B cell (primary cell): ENCODE measurements at regions not wholly inside any gene's neighbourhood (a gene's known extent, or its start where the extent isn't known, plus 50 kb on each side); places are given as distances from the start of the nearest gene placed in this dataset.
A peak's percentile ranks its signal among the peaks of the same experiment; 100 is the strongest.

Source experiments
- ATAC-seq: fragments of 200-7000 bp; cut with Tn5 transposase; one replicate; pipeline ENCODE4 v1.10.0; 2021; ENCODE audit warnings: low read depth, mild to moderate bottlenecking, moderate number of reproducible peaks, moderate library complexity
- CTCF ChIA-PET: fragments of 350-600 bp; sonication (Branson Sonifier 250); formaldehyde crosslinking; loops from one replicate; lab custom pipeline; 2021; ENCODE audit warnings: antibody characterized with exemption, inconsistent platforms; lab: Charles Lee
- POLR2A ChIA-PET: fragments of 350-600 bp; sonication (Branson Sonifier 250); formaldehyde crosslinking; loops from one replicate; lab custom pipeline; 2021; ENCODE audit warnings: antibody characterized with exemption; lab: Charles Lee
- DNase-seq: peaks from one replicate; pipeline ENCODE4 v3.0.0; 2013
- H2AFZ ChIP-seq: 2 replicates; pipeline ENCODE4 v1.6.1; 2012; ENCODE audit warnings: mild to moderate bottlenecking, low read depth, low read length; ENCODE audit not compliant: insufficient read depth, poor library complexity, severe bottlenecking
- H3K27ac ChIP-seq, 2 donors: 1 replicate in 1 of 2; 2 replicates in 1 of 2; pipeline ENCODE4 v1.5.1; 2012 to 2013; ENCODE audit warnings: low read length in 2 of 2, mild to moderate bottlenecking in 2 of 2, moderate library complexity in 1 of 2
- H3K27me3 ChIP-seq, 4 experiments: fragments of 200-600 bp in 1 of 4; sonication (generic) in 1 of 4; replicated peaks in 1 of 4; 1 replicate in 2 of 4; 2 replicates in 2 of 4; pipeline versions ENCODE4 v1.6.1 to v1.7.0; 2013 to 2016; ENCODE audit warnings: low read length in 3 of 4, mild to moderate bottlenecking in 2 of 4, mixed read lengths in 1 of 4, moderate library complexity in 1 of 4; ENCODE audit not compliant: insufficient read depth in 4 of 4, control insufficient read depth in 3 of 4; ENCODE audit errors: control extremely low read depth in 1 of 4
- H3K36me3 ChIP-seq, 2 experiments: replicated peaks in 1 of 2; 1 replicate in 1 of 2; 2 replicates in 1 of 2; pipeline versions ENCODE4 v1.6.1 to v1.7.1; 2013; ENCODE audit warnings: low read length in 1 of 2; ENCODE audit not compliant: insufficient read depth in 2 of 2, control insufficient read depth in 1 of 2; ENCODE audit errors: control extremely low read depth in 1 of 2, extremely low read depth in 1 of 2
- H3K4me1 ChIP-seq, 2 donors: fragments of 200-600 bp in 1 of 2; sonication (generic) in 1 of 2; 1 replicate in 1 of 2; 2 replicates in 1 of 2; pipeline versions ENCODE4 v1.5.1 to v1.6.1; 2013 to 2017; ENCODE audit warnings: low read length in 2 of 2; ENCODE audit not compliant: control insufficient read depth in 2 of 2, insufficient read depth in 2 of 2
- H3K4me2 ChIP-seq: replicated peaks from 2 replicates; pipeline ENCODE3; 2012; ENCODE audit warnings: mild to moderate bottlenecking, low read depth, low read length; ENCODE audit not compliant: poor library complexity, severe bottlenecking
- H3K4me3 ChIP-seq, 5 experiments: fragments of 200-600 bp in 1 of 5; sonication (generic) in 1 of 5; 1 replicate in 3 of 5; 2 replicates in 2 of 5; pipeline versions ENCODE4 v1.5.1 to v1.7.0; 2011 to 2016; ENCODE audit warnings: low read length in 4 of 5, mild to moderate bottlenecking in 4 of 5, low read depth in 2 of 5, control low read depth in 1 of 5, moderate library complexity in 1 of 5; ENCODE audit not compliant: insufficient read depth in 1 of 5; ENCODE audit errors: control extremely low read depth in 1 of 5, extremely low read depth in 1 of 5
- H3K79me2 ChIP-seq: fragments of 200-600 bp; sonication (generic); one replicate; pipeline ENCODE4 v1.6.0; 2016; ENCODE audit warnings: low read length; ENCODE audit not compliant: control insufficient read depth, insufficient read depth
- H3K9ac ChIP-seq: fragments of 200-600 bp; sonication (generic); 2 replicates; pipeline ENCODE4 v1.6.1; 2017; ENCODE audit warnings: mild to moderate bottlenecking, low read length, moderate library complexity
- H3K9me3 ChIP-seq, 3 donors: one replicate each; pipeline versions ENCODE4 v1.6.1 to v1.7.1; 2013; ENCODE audit warnings: low read length in 2 of 3; ENCODE audit not compliant: control insufficient read depth in 2 of 3, insufficient read depth in 1 of 3; ENCODE audit errors: control extremely low read depth in 1 of 3
- H4K20me1 ChIP-seq: 2 replicates; pipeline ENCODE4 v1.6.0; 2012; ENCODE audit warnings: mild to moderate bottlenecking, low read length; ENCODE audit not compliant: insufficient read depth, control insufficient read depth, poor library complexity, severe bottlenecking
- H3K27ac Mint-ChIP-seq: one replicate; pipeline ENCODE4 v1.8.0; 2021; ENCODE audit warnings: mixed read lengths
- H3K27me3 Mint-ChIP-seq: one replicate; pipeline ENCODE4 v1.8.0; 2021; ENCODE audit warnings: mixed read lengths
- H3K4me1 Mint-ChIP-seq: one replicate; pipeline ENCODE4 v1.8.0; 2021; ENCODE audit warnings: mixed read lengths
- H3K4me3 Mint-ChIP-seq: one replicate; pipeline ENCODE4 v1.8.0; 2021; ENCODE audit warnings: mixed read lengths
- H3K9me3 Mint-ChIP-seq: one replicate; pipeline ENCODE4 v1.8.0; 2022; ENCODE audit warnings: mixed read lengths; ENCODE audit not compliant: insufficient read depth
- EZH2 ChIP-seq: IDR thresholded peaks from 2 replicates; pipeline ENCODE4 v1.6.1; 2012; ENCODE audit warnings: borderline replicate concordance, low read depth, mild to moderate bottlenecking, moderate library complexity, low read length; ENCODE audit not compliant: insufficient read depth, poor library complexity, severe bottlenecking
- WGBS: methylation state at CpG from one replicate; pipeline ENCODE4 v1.1.5; 2013; ENCODE audit warnings: missing lambda C conversion rate; ENCODE audit not compliant: insufficient coverage; 5-methylcytosine and 5-hydroxymethylcytosine counted together
- intact Hi-C: fragments of 100-400 bp; cut with micrococcal nuclease; formaldehyde crosslinking; loops from one replicate; pipeline ENCODE4 v1.10.0; 2022
- TF ChIP-seq, protein P1 (sequence below): fragments of 200-600 bp; IDR thresholded peaks from one replicate; pipeline ENCODE4 v1.8.0; 2022; ENCODE audit warnings: antibody characterized with exemption, mild to moderate bottlenecking

DNA sequence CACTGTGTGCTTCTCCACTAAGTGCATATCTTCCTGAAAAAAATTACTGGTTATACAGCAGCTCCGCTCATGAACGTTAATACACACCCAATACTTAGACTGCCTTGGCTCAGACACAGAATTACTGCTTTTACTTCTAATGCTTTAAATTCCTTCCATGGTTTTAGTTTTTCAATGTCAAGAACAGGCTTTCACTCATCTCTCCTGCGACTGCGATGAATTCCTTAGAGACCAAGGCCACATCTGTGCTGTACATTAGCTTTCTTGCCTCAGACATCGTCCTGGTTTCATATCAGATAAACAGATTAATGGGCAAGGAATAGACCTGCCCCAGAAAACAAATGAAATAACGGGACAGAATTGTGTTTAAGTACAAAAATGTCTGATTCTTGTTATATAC lies 120.2 kb downstream of the CYP26A1 start:
- Histone ChIP-seq H4K20me1 (no peaks in the 10 kb centered on the region), H3K27me3 (no peaks in the 10 kb centered on the region), H3K36me3 (no peaks in the 10 kb centered on the region), H3K79me2 (no peaks in the 10 kb centered on the region), H3K4me2 (no peak overlapping the region), H3K4me3 (no peak overlapping the region), H3K9ac (no peak overlapping the region), H3K4me1 (peaks cover 8 to 9% of the 10 kb centered on the region in 2 donors), H2AFZ (no peak overlapping the region), H3K9me3 (no peaks in the 10 kb centered on the region), H3K27ac (no peak overlapping the region)
- no peak overlapping the region for H3K27ac Mint-ChIP-seq
- H3K9me3 Mint-ChIP-seq = no peaks in the 10 kb centered on the region
- peaks cover 30% of the 10 kb centered on the region for H3K27me3 Mint-ChIP-seq
- DNase-seq = no peak
- H3K4me3 Mint-ChIP-seq = no peak overlapping the region
- ChIA-PET CTCF (no interaction called here), POLR2A (no interaction called here)
- ATAC-seq = no peak
- intact Hi-C loops = no loop called here
- TF ChIP-seq, protein P1, sequence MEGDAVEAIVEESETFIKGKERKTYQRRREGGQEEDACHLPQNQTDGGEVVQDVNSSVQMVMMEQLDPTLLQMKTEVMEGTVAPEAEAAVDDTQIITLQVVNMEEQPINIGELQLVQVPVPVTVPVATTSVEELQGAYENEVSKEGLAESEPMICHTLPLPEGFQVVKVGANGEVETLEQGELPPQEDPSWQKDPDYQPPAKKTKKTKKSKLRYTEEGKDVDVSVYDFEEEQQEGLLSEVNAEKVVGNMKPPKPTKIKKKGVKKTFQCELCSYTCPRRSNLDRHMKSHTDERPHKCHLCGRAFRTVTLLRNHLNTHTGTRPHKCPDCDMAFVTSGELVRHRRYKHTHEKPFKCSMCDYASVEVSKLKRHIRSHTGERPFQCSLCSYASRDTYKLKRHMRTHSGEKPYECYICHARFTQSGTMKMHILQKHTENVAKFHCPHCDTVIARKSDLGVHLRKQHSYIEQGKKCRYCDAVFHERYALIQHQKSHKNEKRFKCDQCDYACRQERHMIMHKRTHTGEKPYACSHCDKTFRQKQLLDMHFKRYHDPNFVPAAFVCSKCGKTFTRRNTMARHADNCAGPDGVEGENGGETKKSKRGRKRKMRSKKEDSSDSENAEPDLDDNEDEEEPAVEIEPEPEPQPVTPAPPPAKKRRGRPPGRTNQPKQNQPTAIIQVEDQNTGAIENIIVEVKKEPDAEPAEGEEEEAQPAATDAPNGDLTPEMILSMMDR = no peak
- TF ChIP-seq EZH2 = no peak
- peaks cover 10% of the 10 kb centered on the region for H3K4me1 Mint-ChIP-seq
- WGBS = 100% methylated on average over 5 of the region's 6 CpGs

DNA sequence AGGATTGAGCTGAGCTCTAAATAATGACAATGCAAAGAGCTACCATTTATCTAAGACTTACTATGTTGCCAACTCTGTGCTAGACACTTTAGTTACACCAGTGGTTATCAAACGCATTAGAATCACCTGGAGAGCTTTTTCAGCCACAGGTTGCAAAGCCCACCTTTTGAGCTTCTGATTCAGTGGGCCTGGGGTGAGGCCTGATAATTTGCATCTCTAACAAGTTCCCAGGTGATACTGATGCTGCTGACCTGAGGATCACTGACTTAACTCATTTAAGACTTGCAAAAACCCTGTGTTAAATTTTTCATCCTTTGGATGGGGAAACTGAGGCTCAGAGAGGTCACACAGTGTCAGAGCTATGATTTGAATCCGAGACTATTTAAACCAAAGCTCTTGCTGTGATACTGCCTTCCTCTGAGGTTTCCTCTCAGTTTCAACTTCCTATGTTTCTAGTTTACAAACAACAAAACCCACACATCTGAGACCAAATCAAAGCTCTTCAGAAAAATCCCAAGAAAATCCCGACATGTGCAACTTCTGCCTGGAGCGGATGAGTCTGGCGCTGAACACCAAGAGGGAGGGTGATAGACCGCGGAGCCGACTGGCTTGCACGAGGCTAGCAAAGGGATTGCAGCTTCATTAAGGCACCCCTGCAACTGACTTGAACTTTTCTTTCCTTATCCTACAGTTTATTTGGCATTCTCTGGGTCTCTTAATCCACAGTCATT lies 124.9 kb downstream of the CYP26A1 start:
- H3K9me3 ChIP-seq = no peaks in the 10 kb centered on the region
- peaks cover 14 to 15% of the 10 kb centered on the region in 2 donors for H3K4me1 ChIP-seq
- no peak overlapping the region for H3K4me3 ChIP-seq
- TF ChIP-seq, protein P1 = no peak
- TF ChIP-seq EZH2 = no peak
- peak overlapping the region; percentile 38 for H2AFZ ChIP-seq
- ChIA-PET POLR2A (interaction anchor here (0.6 kb wide), 1 partner anchor 82 kb away, joined by 3 read pairs; no protein-coding TSS in a partner anchor), CTCF (interaction anchor here (1.2 kb wide), 1 partner anchor 23 kb away, joined by 3 read pairs; no protein-coding TSS in a partner anchor)
- no peaks in the 10 kb centered on the region for H3K36me3 ChIP-seq
- WGBS = 24% methylated on average over 9 of the region's 9 CpGs
- Mint-ChIP-seq H3K4me3 (peak overlapping the region; percentile 73), H3K27me3 (peaks cover 21% of the 10 kb centered on the region), H3K4me1 (peaks cover 15% of the 10 kb centered on the region), H3K9me3 (no peaks in the 10 kb centered on the region), H3K27ac (no peak overlapping the region)
- H3K4me2 ChIP-seq = peak overlapping the region; percentile 35
- no peaks in the 10 kb centered on the region for H3K79me2 ChIP-seq
- DNase-seq (no peak), ATAC-seq (no peak)
- no peaks in the 10 kb centered on the region for H4K20me1 ChIP-seq
- H3K9ac ChIP-seq = peak overlapping the region; percentile 13
- no peak overlapping the region for H3K27ac ChIP-seq
- H3K27me3 ChIP-seq = no peaks in the 10 kb centered on the region
- intact Hi-C loops = no loop called here
